ENCODE measurements at regions not wholly inside any gene's neighbourhood (a gene's known extent, or its start where the extent isn't known, plus 50 kb on each side); places are given as distances from the start of the nearest gene placed in this dataset.
A peak's percentile ranks its signal among the peaks of the same experiment; 100 is the strongest.

GRCh38 chr3:72339670-72340030 is 508.6 kb downstream of the SHQ1 start:
- peak overlapping the region; percentile 32; the same call in 2 of the 3 replicates for H2BK15ac ChIP-seq (ENCODE audit: low read depth, low read length)
- H4K91ac ChIP-seq (ENCODE audit: insufficient read depth, low read depth, low read length): peak overlapping the region; percentile 67; the same call in 1 of the 2 replicates
- H3K56ac ChIP-seq (ENCODE audit: extremely low read depth, insufficient read depth, low read length): no peak overlapping the region
- peak overlapping the region; percentile 14; the same call in 1 of the 2 replicates for H3K18ac ChIP-seq (ENCODE audit: low read depth, low read length)
- TF ChIP-seq FOS (IDR thresholded peaks at IDR 0.05; ENCODE audit: low read depth, low read length) (no peak), SMC3 (IDR thresholded peaks at IDR 0.05; ENCODE audit: low read depth, low read length) (no peak), POLR2A (IDR thresholded peaks at IDR 0.05; ENCODE audit: low read depth, low read length) (no peak), NFE2L2 (IDR thresholded peaks at IDR 0.05; ENCODE audit: low read depth, low read length) (no peak), CEBPB (IDR thresholded peaks at IDR 0.05; ENCODE audit: low read depth, low read length) (no peak), CHD1 (IDR thresholded peaks at IDR 0.05; ENCODE audit: low read depth, low read length) (no peak), MXI1 (IDR thresholded peaks at IDR 0.05; ENCODE audit: borderline replicate concordance, low read depth, low read length) (no peak), RCOR1 (IDR thresholded peaks at IDR 0.05; ENCODE audit: insufficient replicate concordance, low read length) (no peak), MAZ (IDR thresholded peaks at IDR 0.05; ENCODE audit: borderline replicate concordance, low read depth, low read length) (no peak), RAD21 (IDR thresholded peaks at IDR 0.05; ENCODE audit: low read length) (no peak), BHLHE40 (IDR thresholded peaks at IDR 0.05; ENCODE audit: low read depth, low read length) (no peak), MAFK (IDR thresholded peaks at IDR 0.05; ENCODE audit: low read depth, low read length) (no peak), RFX5 (IDR thresholded peaks at IDR 0.05; ENCODE audit: low read depth, low read length) (no peak)
- TF ChIP-seq, protein P1, sequence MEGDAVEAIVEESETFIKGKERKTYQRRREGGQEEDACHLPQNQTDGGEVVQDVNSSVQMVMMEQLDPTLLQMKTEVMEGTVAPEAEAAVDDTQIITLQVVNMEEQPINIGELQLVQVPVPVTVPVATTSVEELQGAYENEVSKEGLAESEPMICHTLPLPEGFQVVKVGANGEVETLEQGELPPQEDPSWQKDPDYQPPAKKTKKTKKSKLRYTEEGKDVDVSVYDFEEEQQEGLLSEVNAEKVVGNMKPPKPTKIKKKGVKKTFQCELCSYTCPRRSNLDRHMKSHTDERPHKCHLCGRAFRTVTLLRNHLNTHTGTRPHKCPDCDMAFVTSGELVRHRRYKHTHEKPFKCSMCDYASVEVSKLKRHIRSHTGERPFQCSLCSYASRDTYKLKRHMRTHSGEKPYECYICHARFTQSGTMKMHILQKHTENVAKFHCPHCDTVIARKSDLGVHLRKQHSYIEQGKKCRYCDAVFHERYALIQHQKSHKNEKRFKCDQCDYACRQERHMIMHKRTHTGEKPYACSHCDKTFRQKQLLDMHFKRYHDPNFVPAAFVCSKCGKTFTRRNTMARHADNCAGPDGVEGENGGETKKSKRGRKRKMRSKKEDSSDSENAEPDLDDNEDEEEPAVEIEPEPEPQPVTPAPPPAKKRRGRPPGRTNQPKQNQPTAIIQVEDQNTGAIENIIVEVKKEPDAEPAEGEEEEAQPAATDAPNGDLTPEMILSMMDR (conservative IDR thresholded peaks at IDR 0.05; ENCODE audit: low read depth, low read length): no peak
- TF ChIP-seq, protein P2, sequence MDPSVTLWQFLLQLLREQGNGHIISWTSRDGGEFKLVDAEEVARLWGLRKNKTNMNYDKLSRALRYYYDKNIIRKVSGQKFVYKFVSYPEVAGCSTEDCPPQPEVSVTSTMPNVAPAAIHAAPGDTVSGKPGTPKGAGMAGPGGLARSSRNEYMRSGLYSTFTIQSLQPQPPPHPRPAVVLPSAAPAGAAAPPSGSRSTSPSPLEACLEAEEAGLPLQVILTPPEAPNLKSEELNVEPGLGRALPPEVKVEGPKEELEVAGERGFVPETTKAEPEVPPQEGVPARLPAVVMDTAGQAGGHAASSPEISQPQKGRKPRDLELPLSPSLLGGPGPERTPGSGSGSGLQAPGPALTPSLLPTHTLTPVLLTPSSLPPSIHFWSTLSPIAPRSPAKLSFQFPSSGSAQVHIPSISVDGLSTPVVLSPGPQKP (IDR thresholded peaks at IDR 0.05; ENCODE audit: borderline replicate concordance, low read depth, low read length): no peak
- TF ChIP-seq, protein P3, sequence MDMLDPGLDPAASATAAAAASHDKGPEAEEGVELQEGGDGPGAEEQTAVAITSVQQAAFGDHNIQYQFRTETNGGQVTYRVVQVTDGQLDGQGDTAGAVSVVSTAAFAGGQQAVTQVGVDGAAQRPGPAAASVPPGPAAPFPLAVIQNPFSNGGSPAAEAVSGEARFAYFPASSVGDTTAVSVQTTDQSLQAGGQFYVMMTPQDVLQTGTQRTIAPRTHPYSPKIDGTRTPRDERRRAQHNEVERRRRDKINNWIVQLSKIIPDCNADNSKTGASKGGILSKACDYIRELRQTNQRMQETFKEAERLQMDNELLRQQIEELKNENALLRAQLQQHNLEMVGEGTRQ (IDR thresholded peaks at IDR 0.05; ENCODE audit: low read depth, low read length): no peak
- WGBS, 2 experiments (ENCODE audit: extremely low coverage in 2 of 2, insufficient read length in 1 of 2): no CpG with 5 or more reads among the region's 4 CpGs
- peak overlapping the region; percentile 27 for H3K27ac ChIP-seq (ENCODE audit: insufficient read depth, low read length)
- H3K14ac ChIP-seq (replicated peaks; ENCODE audit: low read depth, low read length): peak overlapping the region; percentile 31; the same call in 1 of the 2 replicates
- no peak for DNase-seq
- H4K5ac ChIP-seq (ENCODE audit: low read depth, low read length): peak overlapping the region; percentile 23; the same call in 1 of the 2 replicates
- no peaks in the 10 kb centered on the region for H4K20me1 ChIP-seq (ENCODE audit: insufficient read depth, low read length)
- H3K9me3 ChIP-seq (ENCODE audit: control insufficient read depth, insufficient read depth, low read length): no peaks in the 10 kb centered on the region
- peaks cover 15% of the 10 kb centered on the region for H3K4me1 ChIP-seq (ENCODE audit: control insufficient read depth, insufficient read depth, low read length)
- H2BK120ac ChIP-seq (ENCODE audit: low read depth, low read length): peak overlapping the region; percentile 45; the same call in 1 of the 2 replicates
- intact Hi-C loops (cut with micrococcal nuclease) (loop anchor here (5.0 kb wide), 1 partner anchor 67 kb away; no protein-coding TSS in a partner anchor), dilution Hi-C loops (cut with HindIII; ENCODE audit: low sequenced_read_pairs, unreplicated experiment) (no loop called here), in situ Hi-C loops (cut with MboI; ENCODE audit: low sequenced_read_pairs) (no loop called here)
- H3K23ac ChIP-seq (ENCODE audit: low read depth, low read length): no peak overlapping the region
- peak overlapping the region; percentile 72 for H2AK5ac ChIP-seq (ENCODE audit: low read depth, low read length)
- no peak overlapping the region for H3K4me2 ChIP-seq (ENCODE audit: low read depth, low read length)
- H2BK5ac ChIP-seq (ENCODE audit: low read depth, low read length, poor library complexity, severe bottlenecking): peak overlapping the region; percentile 79
- peaks cover 25% of the 10 kb centered on the region for H3K9me1 ChIP-seq (ENCODE audit: insufficient read depth, low read length)
- H3K79me1 ChIP-seq (ENCODE audit: low read depth in 1 of 2, low read length in 2 of 2): no peaks in the 10 kb centered on the region
- no TSS peak for BruUV-seq (replicated peaks)
- peak overlapping the region; percentile 5 to 56; a peak in 1 of 4 replicates for H4K8ac ChIP-seq (ENCODE audit: low read depth in 2 of 2, low read length in 2 of 2)
- CTCF ChIA-PET: interaction anchor here (0.5 to 0.9 kb wide), 2 partner anchors 17 to 90 kb away, joined by 3 to 4 read pairs; no protein-coding TSS in a partner anchor
- H3K4me3 ChIP-seq (ENCODE audit: insufficient read depth, low read depth, low read length): no peak overlapping the region
- POLR2A ChIA-PET (ENCODE audit: unreplicated experiment): no interaction called here
- no peaks in the 10 kb centered on the region for H3K27me3 ChIP-seq (ENCODE audit: control insufficient read depth, insufficient read depth, low read length)
- peak overlapping the region; percentile 75 for H2AK9ac ChIP-seq (replicated peaks; ENCODE audit: low read depth, low read length, poor library complexity)
- no peaks in the 10 kb centered on the region for H3K36me3 ChIP-seq (ENCODE audit: control insufficient read depth, insufficient read depth, low read length)
- H3K4ac ChIP-seq (ENCODE audit: low read depth, low read length): peak overlapping the region; percentile 83
- H2BK20ac ChIP-seq (ENCODE audit: low read depth, low read length): peak overlapping the region; percentile 23
- H2AFZ ChIP-seq (replicated peaks; ENCODE audit: low read length, poor library complexity): peak overlapping the region; percentile 36
- peak; percentile 3; the same call in 1 of the 2 replicates for ATAC-seq (ENCODE audit: low read depth)
- H3K9ac ChIP-seq (ENCODE audit: low read depth, low read length): no peak overlapping the region

Data from IMR-90 (cell line).